ENCODE measurements at regions not wholly inside any gene's neighbourhood (a gene's known extent, or its start where the extent isn't known, plus 50 kb on each side); places are given as distances from the start of the nearest gene placed in this dataset.

DNA sequence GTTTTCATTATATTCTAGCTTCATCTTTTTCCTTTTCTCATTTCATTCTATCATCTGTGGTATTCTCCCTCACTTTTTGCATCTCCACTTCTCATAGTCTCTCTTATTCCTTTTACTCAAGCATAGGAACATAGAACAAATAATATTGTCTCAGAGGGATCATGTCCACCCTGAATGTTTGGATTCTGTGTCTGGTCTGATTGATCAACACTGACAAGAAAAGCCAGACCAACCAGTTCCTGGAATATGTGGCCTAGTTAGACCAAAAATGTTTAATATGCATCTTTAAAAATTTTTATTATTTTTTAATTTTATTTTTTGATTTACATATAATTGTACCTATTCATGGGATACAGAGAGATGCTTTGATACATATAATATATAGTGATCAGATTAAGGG lies 212.0 kb upstream of the ALCAM start:
- DNase-seq (ENCODE audit: unreplicated experiment) = no peak
- no peaks in the 10 kb centered on the region for H3K4me1 Mint-ChIP-seq (ENCODE audit: insufficient read depth, unreplicated experiment)
- intact Hi-C loops (cut with micrococcal nuclease) = no loop called here

DNA sequence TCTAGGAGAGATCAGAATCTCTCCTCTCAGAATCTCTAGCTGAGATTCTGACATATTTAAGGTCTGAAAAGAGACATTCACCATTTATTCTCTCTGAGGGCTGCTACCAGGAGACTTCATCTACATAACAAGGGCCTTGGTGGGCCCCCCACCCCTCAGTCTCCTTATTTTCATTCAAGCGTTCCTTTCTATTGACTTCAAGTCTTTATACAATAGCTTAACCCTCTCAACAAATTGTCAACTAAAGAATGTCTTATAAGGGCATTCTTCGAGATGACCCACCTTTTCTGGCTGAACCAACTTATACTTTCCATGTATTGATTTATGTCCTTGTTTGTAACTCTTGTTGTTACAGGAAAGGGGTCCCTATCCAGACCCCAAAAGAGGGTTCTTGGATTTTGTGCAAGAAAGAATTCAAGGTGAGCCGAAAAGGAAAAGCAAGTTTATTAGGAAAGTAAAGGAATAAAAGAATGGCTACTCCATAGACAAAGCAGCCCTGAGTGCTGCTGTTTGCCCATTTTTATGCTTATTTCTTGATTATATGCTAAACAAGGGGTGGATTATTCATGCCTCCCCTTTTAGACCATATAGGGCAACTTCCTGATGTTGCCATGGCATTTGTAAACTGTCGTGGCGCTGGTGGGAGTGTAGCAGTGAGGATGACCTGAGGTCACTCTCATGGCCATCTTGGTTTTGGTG lies 209.5 kb upstream of the ALCAM start:
- no peaks in the 10 kb centered on the region for H3K9me3 Mint-ChIP-seq (ENCODE audit: unreplicated experiment)
- BruUV-seq (replicated peaks) = no TSS peak
- DNase-seq (ENCODE audit: unreplicated experiment) = no peak
- H3K36me3 Mint-ChIP-seq (ENCODE audit: insufficient read depth, unreplicated experiment) = no peaks in the 10 kb centered on the region
- intact Hi-C loops (cut with micrococcal nuclease) = no loop called here
- ChIA-PET POLR2A (no interaction called here), CTCF (no interaction called here)
- no peak overlapping the region for H3K4me3 Mint-ChIP-seq (ENCODE audit: unreplicated experiment)
- no peaks in the 10 kb centered on the region for H3K27me3 Mint-ChIP-seq (ENCODE audit: insufficient read depth, unreplicated experiment)
- H3K4me1 Mint-ChIP-seq (ENCODE audit: insufficient read depth, unreplicated experiment) = no peaks in the 10 kb centered on the region
- H3K27ac Mint-ChIP-seq (ENCODE audit: low read depth, unreplicated experiment) = no peak overlapping the region
- TF ChIP-seq, protein P1, sequence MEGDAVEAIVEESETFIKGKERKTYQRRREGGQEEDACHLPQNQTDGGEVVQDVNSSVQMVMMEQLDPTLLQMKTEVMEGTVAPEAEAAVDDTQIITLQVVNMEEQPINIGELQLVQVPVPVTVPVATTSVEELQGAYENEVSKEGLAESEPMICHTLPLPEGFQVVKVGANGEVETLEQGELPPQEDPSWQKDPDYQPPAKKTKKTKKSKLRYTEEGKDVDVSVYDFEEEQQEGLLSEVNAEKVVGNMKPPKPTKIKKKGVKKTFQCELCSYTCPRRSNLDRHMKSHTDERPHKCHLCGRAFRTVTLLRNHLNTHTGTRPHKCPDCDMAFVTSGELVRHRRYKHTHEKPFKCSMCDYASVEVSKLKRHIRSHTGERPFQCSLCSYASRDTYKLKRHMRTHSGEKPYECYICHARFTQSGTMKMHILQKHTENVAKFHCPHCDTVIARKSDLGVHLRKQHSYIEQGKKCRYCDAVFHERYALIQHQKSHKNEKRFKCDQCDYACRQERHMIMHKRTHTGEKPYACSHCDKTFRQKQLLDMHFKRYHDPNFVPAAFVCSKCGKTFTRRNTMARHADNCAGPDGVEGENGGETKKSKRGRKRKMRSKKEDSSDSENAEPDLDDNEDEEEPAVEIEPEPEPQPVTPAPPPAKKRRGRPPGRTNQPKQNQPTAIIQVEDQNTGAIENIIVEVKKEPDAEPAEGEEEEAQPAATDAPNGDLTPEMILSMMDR (IDR thresholded peaks at IDR 0.05; ENCODE audit: unreplicated experiment) = no peak

More for the DNA sequence above, 212.0 kb upstream of the ALCAM start:
- Mint-ChIP-seq H3K36me3 (ENCODE audit: insufficient read depth, unreplicated experiment) (no peaks in the 10 kb centered on the region), H3K9me3 (ENCODE audit: unreplicated experiment) (peaks cover 5% of the 10 kb centered on the region), H3K27ac (ENCODE audit: low read depth, unreplicated experiment) (no peak overlapping the region), H3K27me3 (ENCODE audit: insufficient read depth, unreplicated experiment) (no peaks in the 10 kb centered on the region), H3K4me3 (ENCODE audit: unreplicated experiment) (no peak overlapping the region)
- TF ChIP-seq, protein P1 (IDR thresholded peaks at IDR 0.05; ENCODE audit: unreplicated experiment) = no peak
- no TSS peak for BruUV-seq (replicated peaks)
- ChIA-PET POLR2A (no interaction called here), CTCF (no interaction called here)

DNA sequence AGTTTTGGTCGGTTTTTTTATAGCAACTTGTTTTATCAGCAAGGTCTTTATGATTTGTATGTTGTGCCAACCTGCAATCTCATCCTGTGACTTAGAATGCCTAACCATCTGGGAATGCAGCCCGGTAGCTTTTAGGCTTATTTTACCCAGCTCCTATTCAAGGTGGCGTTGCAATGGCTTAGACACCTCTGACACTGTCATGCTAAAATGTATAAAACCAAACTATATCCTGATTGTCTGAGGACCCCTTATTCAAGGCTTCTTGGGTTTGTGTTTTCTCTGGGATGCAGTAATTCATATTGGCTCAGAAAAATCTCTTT lies 209.0 kb upstream of the ALCAM start:
- H3K27ac Mint-ChIP-seq (ENCODE audit: low read depth, unreplicated experiment) = no peak overlapping the region
- H3K36me3 Mint-ChIP-seq (ENCODE audit: insufficient read depth, unreplicated experiment) = no peaks in the 10 kb centered on the region
- intact Hi-C loops (cut with micrococcal nuclease) = no loop called here
- H3K9me3 Mint-ChIP-seq (ENCODE audit: unreplicated experiment) = no peaks in the 10 kb centered on the region
- H3K27me3 Mint-ChIP-seq (ENCODE audit: insufficient read depth, unreplicated experiment) = no peaks in the 10 kb centered on the region
- ChIA-PET POLR2A (no interaction called here), CTCF (no interaction called here)
- TF ChIP-seq, protein P1 (IDR thresholded peaks at IDR 0.05; ENCODE audit: unreplicated experiment) = no peak
- DNase-seq (ENCODE audit: unreplicated experiment) = no peak
- BruUV-seq (replicated peaks) = no TSS peak
- no peak overlapping the region for H3K4me3 Mint-ChIP-seq (ENCODE audit: unreplicated experiment)
- H3K4me1 Mint-ChIP-seq (ENCODE audit: insufficient read depth, unreplicated experiment) = no peaks in the 10 kb centered on the region

DNA sequence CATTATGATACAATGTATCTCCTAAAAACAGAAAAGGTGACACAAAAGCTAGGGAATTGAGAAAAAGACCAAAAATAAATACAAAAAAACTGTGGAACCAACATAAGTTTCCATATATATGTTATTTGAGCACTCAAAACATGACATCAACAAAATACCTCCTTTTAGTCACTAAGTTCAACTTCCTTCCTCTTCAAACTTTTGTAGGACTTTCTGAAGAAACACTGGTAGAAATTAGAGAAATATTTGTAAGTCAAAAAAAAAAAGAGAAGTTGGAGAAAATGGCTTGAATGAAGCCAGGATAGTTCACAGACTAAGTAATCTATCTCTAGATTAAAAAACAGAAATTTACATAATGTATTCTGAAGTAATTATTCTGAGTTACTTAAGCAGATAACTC lies 208.4 kb upstream of the ALCAM start:
- POLR2A ChIA-PET = no interaction called here
- TF ChIP-seq, protein P1 (IDR thresholded peaks at IDR 0.05; ENCODE audit: unreplicated experiment) = no peak
- H3K27me3 Mint-ChIP-seq (ENCODE audit: insufficient read depth, unreplicated experiment) = no peaks in the 10 kb centered on the region
- intact Hi-C loops (cut with micrococcal nuclease) = no loop called here
- no peak for DNase-seq (ENCODE audit: unreplicated experiment)
- no peaks in the 10 kb centered on the region for H3K9me3 Mint-ChIP-seq (ENCODE audit: unreplicated experiment)
- no peak overlapping the region for H3K4me3 Mint-ChIP-seq (ENCODE audit: unreplicated experiment)
- CTCF ChIA-PET = no interaction called here
- H3K36me3 Mint-ChIP-seq (ENCODE audit: insufficient read depth, unreplicated experiment) = no peaks in the 10 kb centered on the region
- no TSS peak for BruUV-seq (replicated peaks)
- H3K4me1 Mint-ChIP-seq (ENCODE audit: insufficient read depth, unreplicated experiment) = no peaks in the 10 kb centered on the region
- H3K27ac Mint-ChIP-seq (ENCODE audit: low read depth, unreplicated experiment) = no peak overlapping the region
